Right renal cortex interstitium (tissue), 3 donors: ENCODE measurements at regions not wholly inside any gene's neighbourhood (a gene's known extent, or its start where the extent isn't known, plus 50 kb on each side); places are given as distances from the start of the nearest gene placed in this dataset.
A peak's percentile ranks its signal among the peaks of the same experiment; 100 is the strongest.
"Not testable (repeated sequence)": the region's sequence is repeated elsewhere in the genome, so short reads cannot be mapped to it uniquely, and the experiment has no call there.

Experiments used
- DNase-seq, 3 donors: peaks; one replicate each; pipeline ENCODE4 v3.0.0-alpha.2; 2013; ENCODE audit warnings: low read depth in 3 of 3, low spot score in 2 of 3

DNA sequence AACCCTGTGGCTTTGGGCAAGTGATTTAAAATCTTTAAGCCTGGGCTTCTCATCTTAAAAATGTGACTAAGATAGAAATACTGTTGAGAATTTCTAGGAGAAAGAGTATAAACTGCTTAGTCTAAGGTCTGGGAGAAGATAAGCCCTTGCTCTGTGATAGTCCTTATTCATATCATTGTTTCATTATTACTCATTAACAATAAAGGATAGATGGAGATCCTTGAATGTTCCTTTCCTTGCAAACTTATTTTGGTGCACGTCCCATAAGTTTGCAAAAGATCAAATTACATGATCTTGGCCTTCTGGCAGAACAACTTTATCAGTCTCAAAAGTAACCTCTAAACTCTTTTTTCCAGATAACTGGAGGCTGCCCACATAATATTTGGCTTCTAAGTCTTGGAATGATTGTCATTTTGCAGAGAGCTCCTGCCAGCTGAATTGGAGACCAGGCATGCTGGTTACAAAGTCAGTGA is 138.3 kb downstream of the FAM124B start:
- no peak for DNase-seq

DNA sequence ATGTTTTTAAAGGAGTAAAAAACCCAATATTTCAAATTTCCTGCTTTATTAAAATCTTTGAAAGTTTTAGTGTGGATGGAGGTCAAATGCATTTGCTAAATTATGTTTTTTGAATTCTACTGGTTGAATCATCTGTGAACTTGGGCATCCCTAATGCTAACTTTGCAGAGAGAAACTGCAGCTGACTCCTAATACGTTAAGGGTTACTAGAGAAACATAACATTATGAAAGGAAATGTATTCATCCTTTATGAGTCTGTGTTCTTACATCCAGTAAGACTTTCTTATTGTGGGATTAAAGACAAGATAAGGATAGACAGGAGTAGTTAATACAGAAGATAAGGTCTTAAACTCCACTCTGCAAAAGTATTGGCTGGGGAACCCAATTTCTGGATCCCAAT is 140.6 kb downstream of the FAM124B start:
- DNase-seq: no peak

- DNase-seq: peak; percentile 48 to 72 (median 64)
Observed at GRCh38 chr2:224260372-224261020, 141.4 kb downstream of the FAM124B start.

DNA sequence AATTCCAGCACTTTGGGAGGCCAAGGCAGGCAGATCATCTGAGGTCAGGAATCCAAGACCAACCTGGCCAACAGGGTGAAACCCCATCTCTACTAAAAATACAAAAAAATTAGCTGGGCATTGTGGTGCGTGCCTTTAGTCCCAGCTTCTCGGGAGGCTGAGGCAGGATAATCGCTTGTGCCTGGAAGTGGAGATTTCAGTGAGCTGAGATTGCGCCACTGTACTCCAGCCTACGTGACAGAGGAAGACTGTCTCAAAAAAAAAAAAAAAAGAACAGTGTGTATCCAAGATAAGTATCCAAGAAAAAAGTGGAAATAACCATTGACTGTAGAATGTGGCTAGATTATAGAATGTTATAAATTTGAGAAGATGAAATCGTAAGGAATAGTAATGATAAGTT is 142.1 kb downstream of the FAM124B start:
- DNase-seq: no peak

DNA sequence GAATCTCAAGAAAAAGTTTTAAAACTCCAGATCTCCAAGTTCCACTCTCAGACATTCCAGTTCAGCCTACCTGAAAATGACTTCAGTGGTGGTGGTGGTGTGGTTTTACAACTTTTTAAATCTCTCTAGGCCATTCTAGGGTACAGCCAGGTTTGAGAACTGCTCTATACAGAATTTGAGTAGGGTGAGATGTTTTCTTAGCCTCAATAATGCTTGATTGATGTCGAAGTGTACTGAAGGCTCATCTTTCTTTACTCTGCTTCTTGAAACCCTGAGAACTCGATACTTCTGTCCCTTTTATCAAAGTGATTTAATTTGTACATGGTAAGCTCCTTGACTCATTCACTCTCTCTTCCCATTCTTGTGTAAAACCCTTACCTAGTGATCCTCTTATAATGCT is 143.8 kb downstream of the FAM124B start:
- no peak for DNase-seq

DNA sequence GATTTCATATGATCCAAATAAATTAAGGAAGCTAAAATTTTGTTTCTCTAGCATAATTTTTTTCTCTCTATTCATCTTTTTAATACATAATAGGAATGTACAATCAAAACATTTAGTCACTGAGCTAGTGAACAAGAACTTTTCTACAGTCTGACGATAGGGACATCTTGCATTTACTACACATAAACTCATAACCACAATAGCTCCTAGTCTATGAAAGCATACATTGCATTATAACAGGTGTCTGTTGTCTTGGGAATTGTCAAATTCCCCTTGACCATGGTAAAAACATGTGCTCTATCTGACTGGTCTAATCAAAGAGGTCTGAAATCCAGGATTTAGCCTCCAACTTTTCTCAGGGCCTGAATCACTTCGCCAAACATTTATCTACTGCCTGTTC is 144.8 kb downstream of the FAM124B start:
- no peak for DNase-seq

- no peak for DNase-seq
Observed at GRCh38 chr2:224253464-224253863, 148.4 kb downstream of the FAM124B start.

DNA sequence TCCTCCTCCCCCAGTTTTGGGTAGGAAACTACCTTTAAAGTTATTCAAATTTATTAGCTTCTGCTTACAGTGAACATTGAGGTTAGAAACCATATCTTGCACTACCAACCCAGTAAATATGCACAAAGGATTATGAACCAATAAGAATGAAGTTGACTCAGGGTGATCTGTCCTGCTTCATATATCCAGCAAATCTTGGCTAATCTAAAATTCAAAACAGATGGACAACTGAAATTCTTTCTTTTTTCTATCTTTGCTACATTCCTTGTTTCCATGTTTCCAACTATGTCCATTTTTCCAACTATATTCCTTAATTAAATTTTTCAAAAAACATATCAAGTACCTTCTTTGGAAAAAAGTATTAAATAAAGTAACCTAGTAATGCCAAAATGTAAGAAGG is 149.3 kb downstream of the FAM124B start:
- no peak for DNase-seq

GRCh38 chr2:224248944-224249371 is 152.9 kb downstream of the FAM124B start:
- DNase-seq: no peak

DNA sequence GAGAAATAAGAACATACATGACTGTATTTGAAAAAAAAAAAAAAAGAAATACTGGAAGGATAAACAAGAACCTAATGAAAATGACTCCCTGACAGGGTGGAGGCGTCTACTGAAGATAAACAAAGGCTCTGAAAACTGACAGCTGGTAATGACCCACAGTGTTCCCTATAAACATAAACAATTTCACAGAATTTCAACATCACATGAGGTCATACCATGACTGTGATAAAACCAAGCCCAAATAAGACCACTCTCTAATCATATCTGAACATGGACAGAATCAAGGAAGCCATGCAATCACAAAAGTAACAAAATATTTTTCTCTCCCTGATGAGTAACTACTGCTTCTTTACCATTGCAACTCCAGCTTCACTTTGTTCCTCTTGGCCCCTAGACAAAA is 159.3 kb downstream of the FAM124B start:
- no peak for DNase-seq

GRCh38 chr2:224241812-224242211 is 160.1 kb downstream of the FAM124B start:
- DNase-seq: no peak

DNA sequence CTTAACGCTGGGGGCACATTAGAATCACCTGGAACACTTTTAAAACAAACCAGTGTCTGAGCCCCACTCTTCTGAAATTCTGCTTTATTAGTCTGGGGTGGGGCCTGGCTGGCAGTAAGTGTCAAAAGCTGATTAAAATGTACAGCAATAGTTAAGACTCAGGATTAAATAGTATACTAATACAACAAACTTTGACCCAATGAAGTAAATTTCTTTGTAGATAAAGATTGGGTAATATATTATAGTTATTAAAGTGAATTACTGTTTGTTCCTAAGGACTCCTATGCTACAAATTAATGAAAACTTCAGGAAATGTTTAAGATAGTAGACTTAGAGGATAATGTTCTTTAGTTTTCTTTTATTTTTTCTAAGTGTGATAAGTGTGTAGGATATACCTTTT is 160.9 kb downstream of the FAM124B start:
- no peak for DNase-seq

- DNase-seq: no peak
Observed at GRCh38 chr2:224223851-224224555, 177.9 kb downstream of the FAM124B start.

GRCh38 chr2:224222974-224223373 is 178.9 kb downstream of the FAM124B start:
- no peak for DNase-seq

DNA sequence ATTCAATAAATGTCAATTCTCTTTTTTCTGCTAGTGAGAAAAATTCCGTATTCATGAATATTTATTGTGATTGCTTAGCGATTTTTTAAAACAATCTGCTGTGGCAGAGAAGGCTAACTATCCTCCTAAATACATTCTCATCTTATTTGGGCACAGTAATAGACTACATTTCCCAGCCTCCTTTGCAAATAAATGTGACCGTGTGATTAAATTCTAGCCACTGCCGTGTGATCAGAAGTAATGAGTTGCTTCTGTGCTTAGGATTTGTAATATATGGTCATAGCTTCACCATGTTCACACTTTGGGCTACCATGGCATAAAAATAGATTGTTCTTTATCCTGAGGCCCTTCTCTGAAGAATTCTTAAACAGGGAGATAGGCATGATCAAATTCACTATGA is 179.6 kb downstream of the FAM124B start:
- DNase-seq: no peak

GRCh38 chr2:224221455-224221913 is 180.4 kb downstream of the FAM124B start:
- DNase-seq: no peak

- no peak for DNase-seq
Observed at GRCh38 chr2:224220586-224221255, 181.2 kb downstream of the FAM124B start.

DNA sequence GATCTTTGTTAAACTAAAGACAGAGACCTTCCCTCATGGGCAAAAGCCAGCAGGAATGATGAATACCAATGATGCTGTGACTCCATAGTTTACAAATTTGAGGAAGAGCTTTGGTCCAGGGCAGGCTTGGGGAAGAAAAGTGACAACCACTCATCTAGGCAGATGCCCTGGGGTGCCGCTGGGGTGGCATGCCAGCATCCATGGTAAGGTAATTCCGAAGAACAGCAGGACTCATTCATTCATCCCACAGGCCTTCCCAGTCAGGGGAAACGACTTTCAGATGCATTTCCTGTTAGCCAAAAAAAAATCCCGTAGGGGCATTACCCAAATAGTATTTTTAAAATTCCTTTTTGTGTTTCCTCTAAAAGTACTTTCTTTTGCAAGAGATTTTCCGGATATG is 180.7 kb upstream of the SERPINE2 start:
- no peak for DNase-seq

DNA sequence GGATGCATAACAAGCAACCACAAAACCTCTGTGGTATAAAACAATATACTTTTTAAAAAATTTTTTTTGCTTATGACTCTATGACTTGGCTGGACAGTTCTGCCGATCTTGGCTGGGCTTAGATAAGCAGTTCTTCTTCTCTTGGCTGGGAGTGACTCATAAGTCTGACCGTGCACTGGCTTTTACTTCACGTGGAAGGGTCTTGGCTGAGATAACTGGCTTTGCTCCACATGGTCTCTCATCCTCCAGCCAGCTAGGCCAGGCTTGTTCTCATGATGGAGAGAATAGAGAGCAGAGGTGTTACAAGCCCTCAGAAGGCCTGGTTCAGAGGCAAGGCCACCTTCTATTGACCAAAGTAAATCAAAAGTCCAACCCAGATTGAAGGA is 178.9 kb upstream of the SERPINE2 start:
- no peak for DNase-seq

GRCh38 chr2:224217233-224217961 is 178.3 kb upstream of the SERPINE2 start:
- DNase-seq: no peak

DNA sequence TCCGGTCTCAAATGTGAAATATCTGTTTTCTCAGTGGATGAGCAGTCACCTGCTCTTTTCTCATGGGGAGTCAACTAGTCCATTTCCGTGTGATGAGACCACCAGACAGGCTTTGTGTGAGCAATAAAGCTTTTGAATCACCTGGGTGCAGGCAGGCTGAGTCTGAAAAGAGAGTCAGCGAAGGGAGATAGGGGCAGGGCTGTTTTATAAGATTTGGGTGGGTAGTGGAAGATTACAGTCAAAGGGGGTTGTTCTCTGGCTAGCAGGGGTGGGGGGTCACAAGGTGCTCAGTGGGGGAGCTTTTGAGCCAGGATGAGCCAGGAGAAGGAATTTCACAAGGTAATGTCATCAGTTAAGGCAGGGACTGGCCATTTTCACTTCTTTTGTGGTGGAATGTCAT is 176.5 kb upstream of the SERPINE2 start:
- not testable (repeated sequence) for DNase-seq
